ENCODE measurements at regions not wholly inside any gene's neighbourhood (a gene's known extent, or its start where the extent isn't known, plus 50 kb on each side); places are given as distances from the start of the nearest gene placed in this dataset.
A peak's percentile ranks its signal among the peaks of the same experiment; 100 is the strongest.

- no peak overlapping the region for H3K27ac Mint-ChIP-seq
- H3K27me3 Mint-ChIP-seq: peaks cover 3% of the 10 kb centered on the region
- H3K9me3 Mint-ChIP-seq (ENCODE audit: low read depth): no peaks in the 10 kb centered on the region
- H3K36me3 Mint-ChIP-seq: no peaks in the 10 kb centered on the region
- H3K4me3 Mint-ChIP-seq: no peak overlapping the region
- H3K4me1 Mint-ChIP-seq (ENCODE audit: low read depth): no peaks in the 10 kb centered on the region
These were observed 262.6 kb downstream of the COX7C start for GRCh38 chr5:86880344-86880743.

- Mint-ChIP-seq H3K4me3 (no peak overlapping the region), H3K27me3 (peaks cover 4% of the 10 kb centered on the region), H3K27ac (no peak overlapping the region), H3K36me3 (no peaks in the 10 kb centered on the region), H3K4me1 (ENCODE audit: low read depth) (no peaks in the 10 kb centered on the region), H3K9me3 (ENCODE audit: low read depth) (no peaks in the 10 kb centered on the region)
These were observed 263.2 kb downstream of the COX7C start for GRCh38 chr5:86880785-86881492.

- peaks cover 4% of the 10 kb centered on the region for H3K27me3 Mint-ChIP-seq
- no peaks in the 10 kb centered on the region for H3K36me3 Mint-ChIP-seq
- no peaks in the 10 kb centered on the region for H3K4me1 Mint-ChIP-seq (ENCODE audit: low read depth)
- no peaks in the 10 kb centered on the region for H3K9me3 Mint-ChIP-seq (ENCODE audit: low read depth)
- no peak overlapping the region for H3K4me3 Mint-ChIP-seq
- H3K27ac Mint-ChIP-seq: no peak overlapping the region
These were observed 263.9 kb downstream of the COX7C start for GRCh38 chr5:86881493-86882090.

GRCh38 chr5:86884608-86885007 lies 266.9 kb downstream of the COX7C start:
- Mint-ChIP-seq H3K9me3 (ENCODE audit: low read depth) (no peaks in the 10 kb centered on the region), H3K4me1 (ENCODE audit: low read depth) (no peaks in the 10 kb centered on the region), H3K27me3 (peaks cover 4% of the 10 kb centered on the region), H3K36me3 (no peaks in the 10 kb centered on the region), H3K4me3 (no peak overlapping the region), H3K27ac (no peak overlapping the region)

GRCh38 chr5:86885011-86885410 lies 267.3 kb downstream of the COX7C start:
- Mint-ChIP-seq H3K4me3 (no peak overlapping the region), H3K4me1 (ENCODE audit: low read depth) (no peaks in the 10 kb centered on the region)

GRCh38 chr5:86885489-86886230 lies 267.9 kb downstream of the COX7C start:
- Mint-ChIP-seq H3K4me1 (ENCODE audit: low read depth) (no peaks in the 10 kb centered on the region), H3K4me3 (no peak overlapping the region), H3K27me3 (peaks cover 4% of the 10 kb centered on the region), H3K27ac (no peak overlapping the region), H3K36me3 (no peaks in the 10 kb centered on the region), H3K9me3 (ENCODE audit: low read depth) (no peaks in the 10 kb centered on the region)

More at GRCh38 chr5:86885011-86885410, 267.3 kb downstream of the COX7C start:
- no peaks in the 10 kb centered on the region for H3K36me3 Mint-ChIP-seq
- peaks cover 4% of the 10 kb centered on the region for H3K27me3 Mint-ChIP-seq
- H3K9me3 Mint-ChIP-seq (ENCODE audit: low read depth): no peaks in the 10 kb centered on the region
- no peak overlapping the region for H3K27ac Mint-ChIP-seq

DNA sequence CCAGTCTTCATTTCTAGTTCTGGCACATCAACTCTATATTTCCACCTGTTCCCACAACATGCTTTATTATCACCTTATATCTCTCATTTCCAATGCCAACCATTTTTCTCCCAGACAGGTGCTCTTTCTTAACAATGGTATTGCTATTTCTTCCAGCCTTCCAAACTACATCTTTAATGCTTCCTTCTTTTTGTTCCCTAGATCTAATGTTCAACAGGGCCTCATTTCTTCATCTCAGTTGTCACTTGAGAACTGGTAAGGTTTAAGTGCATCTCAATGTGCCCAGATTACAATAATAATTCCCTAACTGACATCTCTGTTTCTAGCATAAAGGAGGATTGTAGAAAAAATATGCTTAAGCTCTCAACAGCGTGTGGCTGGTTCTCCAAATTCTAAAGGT lies 272.6 kb downstream of the COX7C start:
- Mint-ChIP-seq H3K27ac (no peak overlapping the region), H3K4me1 (ENCODE audit: low read depth) (no peaks in the 10 kb centered on the region), H3K4me3 (no peak overlapping the region), H3K9me3 (ENCODE audit: low read depth) (no peaks in the 10 kb centered on the region), H3K27me3 (peaks cover 3% of the 10 kb centered on the region), H3K36me3 (no peaks in the 10 kb centered on the region)

DNA sequence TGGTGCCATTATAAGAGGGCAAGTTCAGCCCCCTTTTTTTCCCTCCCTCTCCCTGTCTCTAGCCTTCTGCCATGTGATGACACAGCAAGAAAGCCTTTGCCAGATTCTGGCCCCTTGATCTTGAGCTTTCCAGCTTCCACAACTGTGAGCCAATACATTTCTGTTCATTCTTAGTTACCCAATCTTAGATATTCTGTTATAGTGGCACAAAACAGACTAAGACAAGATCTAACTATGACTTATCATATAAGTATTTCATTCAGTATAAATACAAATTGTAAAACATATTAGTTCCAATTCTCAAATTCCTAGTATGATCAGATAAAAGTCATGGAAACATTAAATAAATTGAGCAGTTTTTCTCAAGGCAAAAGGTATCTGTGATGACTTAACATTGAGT lies 276.3 kb downstream of the COX7C start:
- H3K9me3 Mint-ChIP-seq (ENCODE audit: low read depth): no peaks in the 10 kb centered on the region
- no peak overlapping the region for H3K27ac Mint-ChIP-seq
- no peaks in the 10 kb centered on the region for H3K36me3 Mint-ChIP-seq
- H3K4me1 Mint-ChIP-seq (ENCODE audit: low read depth): no peaks in the 10 kb centered on the region
- no peaks in the 10 kb centered on the region for H3K27me3 Mint-ChIP-seq
- H3K4me3 Mint-ChIP-seq: no peak overlapping the region

GRCh38 chr5:86896916-86897315 lies 279.2 kb downstream of the COX7C start:
- H3K27me3 Mint-ChIP-seq: peaks cover 4% of the 10 kb centered on the region
- H3K4me3 Mint-ChIP-seq: no peak overlapping the region
- no peak overlapping the region for H3K27ac Mint-ChIP-seq
- H3K36me3 Mint-ChIP-seq: no peaks in the 10 kb centered on the region
- no peaks in the 10 kb centered on the region for H3K9me3 Mint-ChIP-seq (ENCODE audit: low read depth)
- H3K4me1 Mint-ChIP-seq (ENCODE audit: low read depth): no peaks in the 10 kb centered on the region

DNA sequence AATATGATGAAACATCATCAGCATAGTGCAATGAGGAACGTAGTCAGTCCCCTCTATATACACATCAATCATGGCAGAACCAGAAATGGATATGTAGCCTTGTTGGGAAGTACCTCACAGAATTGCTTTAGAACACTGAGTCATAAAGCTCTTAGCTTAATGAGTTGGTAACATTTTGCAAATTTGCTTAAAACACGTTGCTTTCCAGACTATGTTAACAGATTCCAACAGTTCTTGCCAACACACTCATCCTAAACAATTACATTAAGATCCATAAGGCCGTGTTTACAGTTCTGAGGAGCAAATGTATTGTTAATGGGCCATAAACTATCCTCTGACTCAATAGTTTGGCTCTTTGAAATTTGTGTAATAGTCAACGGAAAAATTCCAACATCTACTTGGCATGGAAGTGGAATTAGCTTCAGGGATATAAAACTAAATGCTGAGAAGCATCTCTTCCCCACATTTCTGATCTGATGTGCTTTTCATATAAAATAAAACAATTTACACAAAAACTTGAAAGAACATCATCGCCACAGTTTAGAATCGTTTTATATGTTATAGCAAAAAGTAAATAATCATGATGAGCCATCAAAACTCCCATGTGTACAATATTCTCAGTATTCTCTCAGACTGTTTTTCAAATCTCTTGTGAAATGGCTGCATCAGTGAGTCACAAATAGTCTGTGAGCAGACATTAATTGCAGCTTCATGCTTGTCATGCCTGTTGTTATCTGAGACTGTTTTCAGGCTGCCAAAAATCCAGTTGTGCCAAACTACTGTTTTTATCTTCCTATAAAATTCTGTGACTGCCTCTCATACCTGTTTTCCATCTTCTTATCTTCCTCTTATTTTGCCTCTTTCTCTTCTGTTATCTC lies 291.9 kb downstream of the COX7C start:
- no peaks in the 10 kb centered on the region for H3K4me1 Mint-ChIP-seq (ENCODE audit: low read depth)
- H3K9me3 Mint-ChIP-seq (ENCODE audit: low read depth): no peaks in the 10 kb centered on the region
- H3K27ac Mint-ChIP-seq: no peak overlapping the region
- no peaks in the 10 kb centered on the region for H3K36me3 Mint-ChIP-seq
- H3K4me3 Mint-ChIP-seq: no peak overlapping the region
- H3K27me3 Mint-ChIP-seq: peaks cover 19% of the 10 kb centered on the region

GRCh38 chr5:86917117-86917579 lies 299.4 kb downstream of the COX7C start:
- no peak overlapping the region for H3K4me3 Mint-ChIP-seq
- peaks cover 6% of the 10 kb centered on the region for H3K9me3 Mint-ChIP-seq (ENCODE audit: low read depth)
- H3K27ac Mint-ChIP-seq: no peak overlapping the region
- H3K4me1 Mint-ChIP-seq (ENCODE audit: low read depth): peaks cover 10% of the 10 kb centered on the region
- H3K27me3 Mint-ChIP-seq: peaks cover 6% of the 10 kb centered on the region
- H3K36me3 Mint-ChIP-seq: no peaks in the 10 kb centered on the region

DNA sequence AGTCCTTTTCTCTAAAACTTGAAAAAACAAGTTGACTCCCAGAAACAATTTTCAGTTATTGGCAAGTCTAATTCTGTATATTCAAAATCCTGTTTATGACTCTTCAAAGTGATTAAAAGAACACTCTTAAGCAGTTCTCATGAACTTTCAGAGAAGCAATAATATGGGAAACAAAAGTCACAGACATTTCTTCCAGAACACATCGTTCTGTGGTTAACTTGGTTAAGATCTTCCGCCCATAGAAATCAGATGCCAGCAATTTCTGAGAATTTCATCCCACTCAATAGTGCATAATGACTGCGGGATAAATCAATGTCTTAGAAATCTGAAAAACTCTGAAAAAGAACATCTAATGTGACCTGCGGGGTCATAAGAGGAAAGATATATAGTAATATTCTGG lies 300.5 kb downstream of the COX7C start:
- peaks cover 6% of the 10 kb centered on the region for H3K9me3 Mint-ChIP-seq (ENCODE audit: low read depth)
- H3K36me3 Mint-ChIP-seq: no peaks in the 10 kb centered on the region
- peak overlapping the region; percentile 5 for H3K27ac Mint-ChIP-seq
- H3K4me3 Mint-ChIP-seq: no peak overlapping the region
- peaks cover 10% of the 10 kb centered on the region for H3K4me1 Mint-ChIP-seq (ENCODE audit: low read depth)
- H3K27me3 Mint-ChIP-seq: peaks cover 6% of the 10 kb centered on the region

DNA sequence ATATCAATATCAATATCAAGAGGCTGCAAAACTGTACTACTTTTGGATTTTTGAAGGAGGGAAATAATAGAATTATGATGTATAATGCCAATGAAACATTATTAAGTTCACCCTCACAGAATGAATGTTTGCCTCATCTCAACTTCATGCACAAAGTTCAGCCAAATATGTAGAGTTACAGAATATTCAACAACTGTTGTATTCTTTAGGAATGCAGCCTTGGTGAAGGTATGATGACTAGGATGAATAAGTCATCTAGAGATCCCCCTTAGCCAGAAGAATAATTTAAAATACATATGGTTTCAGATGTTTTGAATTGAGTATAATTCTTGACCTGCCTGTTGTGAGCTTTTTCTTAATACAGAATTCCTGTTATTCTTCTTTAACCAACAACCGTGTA lies 308.3 kb downstream of the COX7C start:
- Mint-ChIP-seq H3K36me3 (no peaks in the 10 kb centered on the region), H3K9me3 (ENCODE audit: low read depth) (no peaks in the 10 kb centered on the region), H3K27me3 (peaks cover 26% of the 10 kb centered on the region), H3K4me3 (no peak overlapping the region), H3K4me1 (ENCODE audit: low read depth) (no peaks in the 10 kb centered on the region), H3K27ac (no peak overlapping the region)

- H3K27ac Mint-ChIP-seq: no peak overlapping the region
- no peaks in the 10 kb centered on the region for H3K36me3 Mint-ChIP-seq
- H3K4me3 Mint-ChIP-seq: no peak overlapping the region
- peaks cover 21% of the 10 kb centered on the region for H3K27me3 Mint-ChIP-seq
- no peaks in the 10 kb centered on the region for H3K9me3 Mint-ChIP-seq (ENCODE audit: low read depth)
- H3K4me1 Mint-ChIP-seq (ENCODE audit: low read depth): no peaks in the 10 kb centered on the region
These were observed 311.5 kb downstream of the COX7C start for GRCh38 chr5:86929123-86929766.
